ENCODE measurements at regions not wholly inside any gene's neighbourhood (a gene's known extent, or its start where the extent isn't known, plus 50 kb on each side); places are given as distances from the start of the nearest gene placed in this dataset.
"Not testable (repeated sequence)": the region's sequence is repeated elsewhere in the genome, so short reads cannot be mapped to it uniquely, and the experiment has no call there.

DNA sequence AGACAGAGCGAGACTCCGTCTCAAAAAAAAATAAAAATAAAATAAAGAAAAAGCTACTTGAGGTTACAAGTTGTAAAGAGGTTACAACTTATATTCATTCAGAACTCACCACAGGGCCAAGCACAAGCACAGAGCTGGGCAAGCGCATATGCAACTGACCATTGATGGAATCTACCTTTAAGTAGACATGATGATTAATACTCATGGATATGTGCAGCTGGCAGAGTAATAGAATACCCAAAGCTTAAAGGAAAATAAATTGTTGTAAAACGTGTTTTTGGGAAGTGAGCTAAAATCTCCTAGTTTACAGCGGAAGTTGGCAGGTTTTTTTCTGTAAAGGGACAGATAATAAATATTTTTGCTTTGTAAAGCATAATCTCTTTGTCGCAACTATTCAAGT is 111.6 kb downstream of the TMEM168 start:
- TF ChIP-seq, protein P1, sequence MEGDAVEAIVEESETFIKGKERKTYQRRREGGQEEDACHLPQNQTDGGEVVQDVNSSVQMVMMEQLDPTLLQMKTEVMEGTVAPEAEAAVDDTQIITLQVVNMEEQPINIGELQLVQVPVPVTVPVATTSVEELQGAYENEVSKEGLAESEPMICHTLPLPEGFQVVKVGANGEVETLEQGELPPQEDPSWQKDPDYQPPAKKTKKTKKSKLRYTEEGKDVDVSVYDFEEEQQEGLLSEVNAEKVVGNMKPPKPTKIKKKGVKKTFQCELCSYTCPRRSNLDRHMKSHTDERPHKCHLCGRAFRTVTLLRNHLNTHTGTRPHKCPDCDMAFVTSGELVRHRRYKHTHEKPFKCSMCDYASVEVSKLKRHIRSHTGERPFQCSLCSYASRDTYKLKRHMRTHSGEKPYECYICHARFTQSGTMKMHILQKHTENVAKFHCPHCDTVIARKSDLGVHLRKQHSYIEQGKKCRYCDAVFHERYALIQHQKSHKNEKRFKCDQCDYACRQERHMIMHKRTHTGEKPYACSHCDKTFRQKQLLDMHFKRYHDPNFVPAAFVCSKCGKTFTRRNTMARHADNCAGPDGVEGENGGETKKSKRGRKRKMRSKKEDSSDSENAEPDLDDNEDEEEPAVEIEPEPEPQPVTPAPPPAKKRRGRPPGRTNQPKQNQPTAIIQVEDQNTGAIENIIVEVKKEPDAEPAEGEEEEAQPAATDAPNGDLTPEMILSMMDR (IDR thresholded peaks at IDR 0.05; ENCODE audit: extremely low read depth, missing control alignments), result no peak
- DNase-seq (ENCODE audit: low spot score), result no peak

DNA sequence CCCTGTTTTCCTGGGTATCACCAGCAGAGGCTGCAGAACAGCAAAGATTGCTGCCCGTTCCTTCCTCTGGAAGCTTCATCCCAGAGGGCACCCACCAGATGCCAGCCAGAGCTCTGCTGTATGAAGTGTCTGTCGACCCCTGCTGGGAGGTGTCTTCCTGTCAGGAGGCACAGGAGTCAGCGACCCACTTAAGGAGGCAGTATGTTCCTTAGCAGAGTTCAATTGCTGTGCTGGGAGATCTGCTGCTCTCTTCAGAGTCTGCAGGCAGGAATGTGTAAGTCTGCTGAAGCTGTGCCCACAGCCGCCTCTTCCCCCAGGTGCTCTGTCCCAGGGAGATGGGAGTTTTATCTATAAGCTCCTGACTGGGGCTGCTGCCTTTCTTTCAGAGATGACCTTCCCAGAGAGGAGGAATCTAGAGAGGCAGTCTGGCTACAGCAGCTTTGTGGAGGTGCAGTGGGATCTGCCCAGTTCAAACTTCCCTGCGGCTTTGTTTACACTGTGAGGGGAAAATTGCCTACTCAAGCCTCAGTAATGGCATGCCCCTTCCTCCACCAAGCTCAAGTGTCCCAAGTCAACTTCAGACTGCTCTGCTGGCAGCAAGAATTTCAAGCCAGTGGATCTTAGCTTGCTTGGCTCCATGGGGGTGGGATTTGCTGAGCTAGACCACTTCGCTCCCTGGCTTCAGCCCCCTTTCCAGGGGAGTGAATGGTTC is 100.6 kb downstream of the TMEM168 start:
- DNase-seq (ENCODE audit: low spot score), result not testable (repeated sequence)

DNA sequence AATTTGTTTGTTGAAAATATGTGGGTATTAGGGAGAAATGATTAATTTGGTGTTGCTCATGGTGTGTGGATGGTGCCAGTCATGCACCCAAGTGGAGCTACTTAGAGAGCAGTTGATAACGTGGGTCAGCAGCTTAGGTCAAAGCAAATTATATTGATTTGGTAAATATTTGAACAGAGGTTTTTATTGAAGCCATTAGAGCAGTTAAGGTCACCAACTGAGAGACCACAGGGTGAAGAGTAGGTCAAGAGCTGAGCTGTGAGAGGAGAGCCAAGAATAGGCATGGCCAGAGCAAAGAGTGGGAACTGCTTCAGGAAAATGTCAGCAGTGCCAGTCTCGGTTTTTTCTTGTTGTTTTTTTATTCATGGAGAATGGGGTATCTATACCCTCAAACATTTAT is 97.9 kb downstream of the TMEM168 start:
- DNase-seq (ENCODE audit: low spot score), result no peak
- TF ChIP-seq, protein P1 (IDR thresholded peaks at IDR 0.05; ENCODE audit: extremely low read depth, missing control alignments), result no peak

DNA sequence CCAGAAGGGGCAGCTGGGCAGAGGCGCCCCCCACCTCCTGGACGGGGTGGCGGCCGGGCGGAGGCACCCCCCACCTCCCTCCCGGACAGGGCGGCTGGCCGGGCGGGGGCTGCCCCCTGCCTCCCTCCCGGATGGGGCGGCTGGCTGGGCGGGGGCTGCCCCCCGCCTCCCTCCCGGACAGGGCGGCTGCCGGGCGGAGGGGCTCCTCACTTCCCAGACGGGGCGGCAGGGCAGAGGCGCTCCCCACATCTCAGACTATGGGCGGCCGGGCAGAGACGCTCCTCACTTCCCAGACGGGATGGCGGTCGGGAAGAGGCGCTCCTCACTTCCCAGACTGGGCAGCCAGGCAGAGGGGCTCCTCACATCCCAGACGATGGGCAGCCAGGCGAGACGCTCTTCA is 93.0 kb downstream of the TMEM168 start:
- DNase-seq (ENCODE audit: low spot score), result not testable (repeated sequence)

DNA sequence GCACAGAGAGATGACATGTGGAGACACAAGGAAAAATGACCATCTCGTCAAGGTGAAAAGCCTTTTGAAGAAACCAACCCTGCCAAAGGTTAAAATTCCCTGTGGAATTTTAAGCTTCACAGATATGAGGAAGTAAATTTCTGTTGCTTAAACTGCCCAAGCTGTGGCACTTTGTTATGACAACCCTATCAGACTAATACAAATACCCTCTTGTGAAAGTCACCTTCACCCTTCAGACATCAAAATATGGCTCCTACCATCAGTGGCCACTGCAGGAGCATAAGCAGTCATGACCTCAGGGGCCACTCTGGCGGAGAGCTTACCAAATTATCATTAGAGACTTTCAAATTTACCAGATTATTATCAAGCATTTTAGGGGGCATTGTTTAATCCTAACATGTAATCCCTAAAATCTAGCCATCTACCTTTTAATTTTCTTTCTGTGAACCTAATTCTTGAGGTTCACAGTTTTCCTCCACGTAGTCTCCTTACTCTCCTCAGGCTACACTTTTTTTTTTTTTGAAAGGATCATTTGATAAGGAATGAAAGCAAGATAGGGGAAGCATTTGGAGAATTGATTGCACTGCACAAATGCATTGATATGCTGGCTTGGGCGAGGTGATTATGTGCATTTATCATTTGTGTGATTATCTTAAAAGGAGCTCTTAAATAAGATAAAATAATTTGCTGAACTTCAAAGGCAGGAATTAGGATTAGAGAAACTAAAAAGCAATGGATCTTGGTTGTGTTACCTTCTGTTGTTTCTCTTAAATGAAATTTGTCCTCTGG is 90.3 kb downstream of the TMEM168 start:
- TF ChIP-seq, protein P1 (IDR thresholded peaks at IDR 0.05; ENCODE audit: extremely low read depth, missing control alignments), result no peak
- no peak for DNase-seq (ENCODE audit: low spot score)

DNA sequence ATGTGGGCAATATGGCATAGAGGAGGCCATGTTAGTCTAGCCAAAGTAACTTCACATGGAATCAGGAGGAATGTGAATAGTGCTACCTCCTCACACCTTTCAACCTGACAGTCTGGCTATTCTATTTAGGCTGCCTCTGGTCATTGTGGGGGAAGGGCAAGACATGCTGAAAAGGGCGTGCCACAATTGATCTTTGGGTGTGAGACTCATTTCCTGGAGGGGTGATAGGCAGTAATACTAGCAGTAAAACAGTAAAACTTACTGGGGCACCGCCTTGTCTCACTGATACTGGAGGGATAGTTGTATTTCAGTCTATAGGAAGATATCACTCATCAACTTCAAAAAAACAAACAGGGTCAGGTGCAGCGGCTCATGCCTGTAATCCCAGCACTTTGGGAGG is 88.7 kb downstream of the TMEM168 start:
- TF ChIP-seq, protein P1 (IDR thresholded peaks at IDR 0.05; ENCODE audit: extremely low read depth, missing control alignments), result no peak
- DNase-seq (ENCODE audit: low spot score), result no peak

DNA sequence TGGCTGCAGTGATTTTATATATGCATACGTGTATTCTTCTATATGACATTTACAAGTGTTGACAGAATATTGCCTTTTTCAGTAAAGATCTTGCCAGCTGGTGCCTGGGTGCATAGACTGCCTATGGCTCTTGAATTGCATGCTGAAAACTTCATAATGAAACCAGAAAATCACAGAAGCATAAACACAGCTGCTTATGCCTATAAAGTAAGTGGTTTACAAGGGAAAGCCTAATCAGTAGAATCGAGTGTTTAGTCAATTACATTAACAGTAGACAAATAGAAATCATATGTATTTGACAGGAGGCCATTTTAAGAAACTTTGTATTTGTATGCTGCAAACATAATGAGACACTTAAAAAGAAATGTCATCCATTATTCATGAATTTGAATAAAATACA is 82.5 kb downstream of the TMEM168 start:
- TF ChIP-seq, protein P1 (IDR thresholded peaks at IDR 0.05; ENCODE audit: extremely low read depth, missing control alignments), result no peak
- DNase-seq (ENCODE audit: low spot score), result no peak

DNA sequence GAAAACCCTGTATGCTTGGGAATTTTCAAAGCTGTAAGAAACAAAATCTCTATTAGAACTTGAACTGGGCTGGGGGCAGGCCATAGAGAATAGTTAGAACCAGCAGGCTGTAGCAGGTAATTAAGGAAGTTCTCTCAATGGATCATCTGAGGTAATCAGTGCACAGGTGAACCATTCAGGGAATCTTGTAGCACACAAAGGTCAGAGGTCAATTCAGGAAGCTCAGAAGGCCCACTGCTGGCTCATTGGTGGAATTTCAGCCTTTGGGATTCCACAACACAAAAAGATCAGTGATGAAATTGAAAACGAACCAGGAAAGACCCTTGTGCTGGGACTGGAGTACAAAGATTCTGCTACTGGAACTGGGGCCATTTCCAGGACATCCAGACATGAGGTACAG is 82.0 kb downstream of the TMEM168 start:
- TF ChIP-seq, protein P1 (IDR thresholded peaks at IDR 0.05; ENCODE audit: extremely low read depth, missing control alignments), result no peak
- DNase-seq (ENCODE audit: low spot score), result no peak

Data from GM20000 (cell line).